ENCODE measurements at regions not wholly inside any gene's neighbourhood (a gene's known extent, or its start where the extent isn't known, plus 50 kb on each side); places are given as distances from the start of the nearest gene placed in this dataset.

- TF ChIP-seq CTCF (IDR thresholded peaks at IDR 0.05; ENCODE audit: insufficient read depth, low read depth, low read length), result no peak
- no peak for TF ChIP-seq EZH2 (IDR thresholded peaks at IDR 0.05; ENCODE audit: insufficient read depth, low read length)
These were observed 55.7 kb upstream of the PICALM start for GRCh38 chr11:86124251-86125233.
